H1 (cell line): ENCODE measurements at regions not wholly inside any gene's neighbourhood (a gene's known extent, or its start where the extent isn't known, plus 50 kb on each side); places are given as distances from the start of the nearest gene placed in this dataset.

Source experiments
- CTCF ChIA-PET: fragments of 300-600 bp; sonication (Branson Sonifier 250); formaldehyde crosslinking; loops from one replicate; lab custom pipeline; 2021; ENCODE audit not compliant: partially characterized antibody; lab: Charles Lee
- POLR2A ChIA-PET: fragments of 300-600 bp; sonication (Branson Sonifier 250); formaldehyde crosslinking; loops from one replicate; lab custom pipeline; 2021; ENCODE audit warnings: inconsistent platforms; ENCODE audit not compliant: partially characterized antibody; lab: Charles Lee
- DNase-seq, 2 experiments: peaks; one replicate each; pipeline versions ENCODE4 v3.0.0 to v3.0.0-alpha.2; 2010 to 2022; ENCODE audit warnings: low spot score in 2 of 2, low read depth in 1 of 2, mixed read lengths in 1 of 2
- FAIRE-seq: peaks from 2 replicates; lab custom pipeline; 2011; peaks lifted over from hg19 to GRCh38; lab: Jason Lieb, UNC
- H2AFZ ChIP-seq: 2 replicates; pipeline ENCODE4 v1.8.1; 2012; ENCODE audit warnings: low read length, inconsistent platforms
- H2AK5ac ChIP-seq: 2 replicates; pipeline ENCODE4 v1.6.1; 2013; ENCODE audit warnings: low read depth, low read length
- H2BK120ac ChIP-seq: replicated peaks from 2 replicates; pipeline ENCODE3; 2013; ENCODE audit warnings: low read depth, low read length, inconsistent platforms
- H2BK12ac ChIP-seq: 2 replicates; pipeline ENCODE4 v1.6.1; 2013; ENCODE audit warnings: low read depth, low read length
- H2BK15ac ChIP-seq: 2 replicates; pipeline ENCODE4 v1.6.1; 2013; ENCODE audit warnings: low read length
- H2BK20ac ChIP-seq: 2 replicates; pipeline ENCODE4 v1.6.1; 2013; ENCODE audit warnings: low read length
- H2BK5ac ChIP-seq: 2 replicates; pipeline ENCODE4 v1.6.1; 2013; ENCODE audit warnings: low read depth, low read length
- H3K14ac ChIP-seq: 2 replicates; pipeline ENCODE4 v1.6.1; 2013; ENCODE audit warnings: inconsistent platforms; ENCODE audit not compliant: insufficient read length
- H3K18ac ChIP-seq: 2 replicates; pipeline ENCODE4 v1.6.1; 2013; ENCODE audit warnings: low read length; ENCODE audit errors: extremely low read depth
- H3K23ac ChIP-seq: 2 replicates; pipeline ENCODE4 v1.6.1; 2013; ENCODE audit warnings: inconsistent platforms; ENCODE audit not compliant: insufficient read length
- H3K23me2 ChIP-seq: 2 replicates; pipeline ENCODE4 v1.6.1; 2013; ENCODE audit warnings: low read depth, low read length
- H3K27ac ChIP-seq: 2 replicates; pipeline ENCODE4 v1.6.1; 2011; ENCODE audit warnings: low read depth, low read length, inconsistent platforms
- H3K27me3 ChIP-seq, 4 experiments: replicated peaks in 1 of 4; 1 replicate in 1 of 4; 2 replicates in 3 of 4; pipeline versions ENCODE4 v1.6.1 to v1.8.1; 2011 to 2013; ENCODE audit warnings: low read length in 3 of 4, mild to moderate bottlenecking in 3 of 4, inconsistent platforms in 2 of 4, mixed read lengths in 2 of 4, moderate library complexity in 1 of 4; ENCODE audit not compliant: control insufficient read depth in 3 of 4, insufficient read depth in 3 of 4; ENCODE audit errors: extremely low read depth in 1 of 4
- H3K36me3 ChIP-seq, 4 experiments: 2 replicates each; pipeline versions ENCODE4 v1.6.1 to v1.8.1; 2011 to 2013; ENCODE audit warnings: mild to moderate bottlenecking in 4 of 4, low read length in 3 of 4, moderate library complexity in 2 of 4, control low read depth in 1 of 4, inconsistent platforms in 1 of 4; ENCODE audit not compliant: insufficient read depth in 4 of 4, control insufficient read depth in 2 of 4
- H3K4ac ChIP-seq: replicated peaks from 2 replicates; pipeline ENCODE3; 2013; ENCODE audit warnings: low read length, low read depth, mixed read lengths, inconsistent platforms; ENCODE audit not compliant: insufficient read length
- H3K4me1 ChIP-seq, 4 experiments: replicated peaks in 1 of 4; 1 replicate in 1 of 4; 2 replicates in 3 of 4; pipeline versions ENCODE4 v1.6.1 to v1.8.1; 2011 to 2013; ENCODE audit warnings: low read length in 3 of 4, inconsistent platforms in 2 of 4, mixed read lengths in 1 of 4; ENCODE audit not compliant: insufficient read depth in 4 of 4, control insufficient read depth in 3 of 4
- H3K4me2 ChIP-seq, 2 experiments: 2 replicates each; pipeline versions ENCODE4 v1.6.1 to v1.8.1; 2011 to 2013; ENCODE audit warnings: low read depth in 2 of 2, low read length in 2 of 2, control low read depth in 1 of 2, inconsistent platforms in 1 of 2, mild to moderate bottlenecking in 1 of 2; ENCODE audit not compliant: insufficient read depth in 1 of 2
- H3K4me3 ChIP-seq, 4 experiments: fragments of 200-600, 300-600 bp in 1 of 4; sonication (generic), shearing (Covaris generic), sonication (Bioruptor Twin) in 1 of 4; 2 replicates each; pipeline versions ENCODE4 v1.5.1 to v1.8.1; 2011 to 2016; ENCODE audit warnings: low read length in 4 of 4, low read depth in 3 of 4, control low read depth in 2 of 4, inconsistent platforms in 2 of 4, mild to moderate bottlenecking in 2 of 4, mixed read lengths in 1 of 4, moderate library complexity in 1 of 4; ENCODE audit not compliant: insufficient read depth in 2 of 4; ENCODE audit errors: extremely low read depth in 1 of 4
- H3K56ac ChIP-seq: replicated peaks from 2 replicates; pipeline ENCODE3; 2013; ENCODE audit warnings: low read depth, mild to moderate bottlenecking, mixed read lengths, low read length, inconsistent platforms; ENCODE audit not compliant: insufficient read length
- H3K79me1 ChIP-seq: 2 replicates; pipeline ENCODE4 v1.6.1; 2013; ENCODE audit warnings: low read depth, low read length, control low read depth
- H3K79me2 ChIP-seq, 2 experiments: 2 replicates each; pipeline versions ENCODE4 v1.6.1 to v1.8.1; 2012 to 2013; ENCODE audit warnings: low read length in 2 of 2, mild to moderate bottlenecking in 2 of 2, inconsistent platforms in 1 of 2; ENCODE audit not compliant: insufficient read depth in 2 of 2, control insufficient read depth in 1 of 2
- H3K9ac ChIP-seq, 4 experiments: replicated peaks in 1 of 4; 1 replicate in 1 of 4; 2 replicates in 3 of 4; pipeline versions ENCODE4 v1.6.1 to v1.8.1; 2011 to 2013; ENCODE audit warnings: low read depth in 3 of 4, low read length in 3 of 4, control low read depth in 2 of 4, mild to moderate bottlenecking in 2 of 4, moderate library complexity in 2 of 4, inconsistent platforms in 1 of 4; ENCODE audit errors: extremely low read depth in 1 of 4
- H3K9me3 ChIP-seq, 2 experiments: 2 replicates each; pipeline versions ENCODE4 v1.6.1 to v1.8.1; 2012 to 2013; ENCODE audit warnings: mild to moderate bottlenecking in 2 of 2, moderate library complexity in 2 of 2, control low read depth in 1 of 2, inconsistent platforms in 1 of 2, low read depth in 1 of 2, low read length in 1 of 2, mixed read lengths in 1 of 2; ENCODE audit not compliant: insufficient read depth in 2 of 2
- H4K20me1 ChIP-seq, 2 experiments: replicated peaks in 1 of 2; 2 replicates each; pipeline versions ENCODE3 to v1.8.1; 2011 to 2013; ENCODE audit warnings: inconsistent platforms in 2 of 2, low read length in 2 of 2, mild to moderate bottlenecking in 1 of 2; ENCODE audit not compliant: insufficient read depth in 2 of 2, control insufficient read depth in 1 of 2
- H4K5ac ChIP-seq: 2 replicates; pipeline ENCODE4 v1.6.1; 2013; ENCODE audit warnings: low read length, low read depth, mixed read lengths, inconsistent platforms; ENCODE audit not compliant: insufficient read length
- H4K8ac ChIP-seq: 2 replicates; pipeline ENCODE4 v1.8.0; 2013; ENCODE audit warnings: mild to moderate bottlenecking, moderate library complexity, low read length, inconsistent platforms; ENCODE audit not compliant: insufficient read depth; ENCODE audit errors: extremely low read depth
- H4K91ac ChIP-seq: replicated peaks from 2 replicates; pipeline ENCODE3; 2013; ENCODE audit warnings: low read length, mixed read lengths, inconsistent platforms; ENCODE audit not compliant: insufficient read length
- CTCF ChIP-seq, 3 experiments: IDR thresholded peaks; 1 replicate in 2 of 3; 2 replicates in 1 of 3; pipeline versions ENCODE4 v1.5.1 to v1.6.1; 2011; ENCODE audit warnings: low read length in 3 of 3, mild to moderate bottlenecking in 3 of 3, inconsistent platforms in 2 of 3, low read depth in 1 of 3, moderate library complexity in 1 of 3; ENCODE audit not compliant: insufficient read depth in 1 of 3; ENCODE audit errors: control extremely low read depth in 1 of 3
- EGR1 ChIP-seq: IDR thresholded peaks from 2 replicates; pipeline ENCODE4 v1.6.1; 2011; ENCODE audit warnings: low read depth, low read length, borderline replicate concordance
- KDM4A ChIP-seq: IDR thresholded peaks from one replicate; pipeline ENCODE4 v1.7.1; 2012; ENCODE audit warnings: low read depth, mild to moderate bottlenecking, moderate library complexity, low read length, inconsistent platforms; ENCODE audit not compliant: severe bottlenecking
- MAX ChIP-seq: IDR thresholded peaks from 2 replicates; pipeline ENCODE4 v1.6.1; 2012; ENCODE audit warnings: inconsistent platforms
- POU5F1 ChIP-seq: IDR thresholded peaks from 2 replicates; pipeline ENCODE4 v1.6.1; 2011; ENCODE audit warnings: low read depth, mild to moderate bottlenecking, low read length, moderate library complexity
- RNF2 ChIP-seq: fragments of 200-900, 300-1000 bp; sonication (generic); IDR thresholded peaks from 2 replicates; pipeline ENCODE4 v1.7.1; 2016; ENCODE audit warnings: borderline replicate concordance, low read depth, mild to moderate bottlenecking, antibody characterized with exemption, low read length; ENCODE audit not compliant: poor library complexity, severe bottlenecking; ENCODE audit errors: missing control alignments
- RXRA ChIP-seq: IDR thresholded peaks from 2 replicates; pipeline ENCODE4 v1.6.1; 2011; ENCODE audit warnings: low read depth, mild to moderate bottlenecking, low read length, moderate library complexity; ENCODE audit not compliant: insufficient read depth
- SAP30 ChIP-seq: fragments of 300-600 bp; sonication (generic); IDR thresholded peaks from 2 replicates; pipeline ENCODE4 v1.7.1; 2012; ENCODE audit warnings: low read length, moderate library complexity, mild to moderate bottlenecking, inconsistent platforms; ENCODE audit not compliant: insufficient read depth, insufficient replicate concordance
- SIN3A ChIP-seq, 2 experiments: IDR thresholded peaks in 1 of 2; conservative IDR thresholded peaks in 1 of 2; 2 replicates each; pipeline ENCODE4 v1.6.1; 2011 to 2012; ENCODE audit warnings: low read length in 2 of 2, improper control_type of control experiment in 1 of 2, low read depth in 1 of 2, mild to moderate bottlenecking in 1 of 2
- SIX5 ChIP-seq: IDR thresholded peaks from 2 replicates; pipeline ENCODE4 v1.6.1; 2011; ENCODE audit warnings: mild to moderate bottlenecking, low read depth, low read length
- TCF12 ChIP-seq: IDR thresholded peaks from 2 replicates; pipeline ENCODE4 v1.6.1; 2011; ENCODE audit warnings: low read depth, mild to moderate bottlenecking, low read length
- WGBS, 2 experiments: shearing (Covaris generic) in 1 of 2; methylation state at CpG; one replicate each; pipeline versions ENCODE4 v1.1.6 to v1.1.7; 2013 to 2015; ENCODE audit warnings: low lambda C conversion rate in 2 of 2, mixed read lengths in 2 of 2, inconsistent platforms in 1 of 2, low coverage in 1 of 2, missing lambda C conversion rate in 1 of 2; ENCODE audit not compliant: insufficient replicate concordance in 2 of 2, insufficient coverage in 1 of 2, insufficient read length in 1 of 2; ENCODE audit errors: extremely low coverage in 1 of 2, missing lambda C conversion rate in 1 of 2; 5-methylcytosine and 5-hydroxymethylcytosine counted together

GRCh38 chr9:85112391-85112790, 442.9 kb downstream of the NTRK2 start:
- TF ChIP-seq POU5F1 (no peak), SIN3A (conservative IDR thresholded peaks at IDR 0.05 in 1 of 2, IDR thresholded peaks at IDR 0.05 in 1 of 2; ENCODE audit: low read depth in 1 of 2, low read length in 2 of 2) (no peak), RNF2 (no peak), EGR1 (no peak), MAX (no peak), SAP30 (no peak), CTCF (IDR thresholded peaks at IDR 0.05; ENCODE audit: control extremely low read depth in 1 of 3, insufficient read depth in 1 of 3, low read depth in 1 of 3, low read length in 3 of 3) (no peak), KDM4A (no peak), SIX5 (no peak), RXRA (no peak), TCF12 (no peak)
- H3K79me2 ChIP-seq = no peaks in the 10 kb centered on the region
- H2AK5ac ChIP-seq = no peak overlapping the region
- H2BK12ac ChIP-seq = no peak overlapping the region
- no peaks in the 10 kb centered on the region for H3K9me3 ChIP-seq
- no peak overlapping the region for H3K14ac ChIP-seq
- DNase-seq (no peak), FAIRE-seq (no peak)
- H3K23ac ChIP-seq = no peak overlapping the region
- no peak overlapping the region for H2BK20ac ChIP-seq
- H3K27ac ChIP-seq = no peak overlapping the region
- H3K56ac ChIP-seq = no peak overlapping the region
- no peak overlapping the region for H2BK15ac ChIP-seq
- H3K4me2 ChIP-seq = no peak overlapping the region
- no peak overlapping the region for H2BK5ac ChIP-seq
- H3K18ac ChIP-seq = no peak overlapping the region
- H3K23me2 ChIP-seq = no peaks in the 10 kb centered on the region; the same call in 1 of the 2 replicates
- no peak overlapping the region for H3K4me3 ChIP-seq
- H3K4me1 ChIP-seq = no peaks in the 10 kb centered on the region
- no peak overlapping the region for H3K4ac ChIP-seq
- H3K27me3 ChIP-seq = no peaks in the 10 kb centered on the region
- ChIA-PET CTCF (interaction anchor here (1.4 kb wide), 1 partner anchor 9 kb away, joined by 3 read pairs; no protein-coding TSS in a partner anchor), POLR2A (no interaction called here)
- H4K5ac ChIP-seq = no peak overlapping the region
- no peaks in the 10 kb centered on the region for H3K36me3 ChIP-seq
- H2AFZ ChIP-seq = no peak overlapping the region
- no peaks in the 10 kb centered on the region for H4K20me1 ChIP-seq
- no peak overlapping the region for H4K91ac ChIP-seq
- no peaks in the 10 kb centered on the region for H3K79me1 ChIP-seq
- H2BK120ac ChIP-seq = no peak overlapping the region
- H4K8ac ChIP-seq = no peak overlapping the region
- 86% methylated on average over 2 of the region's 2 CpGs; no CpG with 5 or more reads in 1 of the 2 experiments for WGBS, 2 experiments
- H3K9ac ChIP-seq = no peak overlapping the region
